Fibroblast of pulmonary artery (primary cell): ENCODE measurements at regions not wholly inside any gene's neighbourhood (a gene's known extent, or its start where the extent isn't known, plus 50 kb on each side); places are given as distances from the start of the nearest gene placed in this dataset.

Experiments used
- DNase-seq: peaks from one replicate; pipeline ENCODE4 v3.0.0-alpha.2; 2010; ENCODE audit warnings: low read depth
- H3K4me3 ChIP-seq: replicated peaks from 2 replicates; pipeline ENCODE4 v1.5.1; 2011; ENCODE audit warnings: low read depth, mild to moderate bottlenecking, control low read depth, low read length, moderate library complexity
- CTCF ChIP-seq: IDR thresholded peaks from 2 replicates; pipeline ENCODE4 v1.5.1; 2011; ENCODE audit warnings: mild to moderate bottlenecking, control low read depth, low read length, inconsistent platforms; ENCODE audit errors: missing control alignments

- no peak for DNase-seq
- TF ChIP-seq CTCF, result no peak
These were observed 132.9 kb upstream of the APCDD1 start for GRCh38 chr18:10321576-10321975.

GRCh38 chr18:10322004-10322403, 132.4 kb upstream of the APCDD1 start:
- DNase-seq, result no peak
- H3K4me3 ChIP-seq, result no peak overlapping the region
- TF ChIP-seq CTCF, result no peak

More at GRCh38 chr18:10321576-10321975, 132.9 kb upstream of the APCDD1 start:
- H3K4me3 ChIP-seq, result no peak overlapping the region

- no peak for TF ChIP-seq CTCF
- DNase-seq, result no peak
- H3K4me3 ChIP-seq, result no peak overlapping the region
These were observed 132.0 kb upstream of the APCDD1 start for GRCh38 chr18:10322435-10322834.

GRCh38 chr18:10329101-10329500, 125.3 kb upstream of the APCDD1 start:
- no peak for TF ChIP-seq CTCF
- DNase-seq, result no peak
- no peak overlapping the region for H3K4me3 ChIP-seq

GRCh38 chr18:10330428-10330827, 124.0 kb upstream of the APCDD1 start:
- TF ChIP-seq CTCF, result no peak
- DNase-seq, result no peak
- no peak overlapping the region for H3K4me3 ChIP-seq

GRCh38 chr18:10332452-10332851, 122.0 kb upstream of the APCDD1 start:
- H3K4me3 ChIP-seq, result no peak overlapping the region
- TF ChIP-seq CTCF, result no peak
- no peak for DNase-seq

- H3K4me3 ChIP-seq, result no peak overlapping the region
- no peak for TF ChIP-seq CTCF
- no peak for DNase-seq
These were observed 117.6 kb upstream of the APCDD1 start for GRCh38 chr18:10336749-10337350.
